Cerebellar cortex (tissue), 1 donor: ENCODE measurements at regions not wholly inside any gene's neighbourhood (a gene's known extent, or its start where the extent isn't known, plus 50 kb on each side); places are given as distances from the start of the nearest gene placed in this dataset.
"Not testable (repeated sequence)": the region's sequence is repeated elsewhere in the genome, so short reads cannot be mapped to it uniquely, and the experiment has no call there.

Experiments used
- DNase-seq: peaks from one replicate; pipeline ENCODE4 v3.0.0-alpha.2; 2015; ENCODE audit warnings: low spot score

DNA sequence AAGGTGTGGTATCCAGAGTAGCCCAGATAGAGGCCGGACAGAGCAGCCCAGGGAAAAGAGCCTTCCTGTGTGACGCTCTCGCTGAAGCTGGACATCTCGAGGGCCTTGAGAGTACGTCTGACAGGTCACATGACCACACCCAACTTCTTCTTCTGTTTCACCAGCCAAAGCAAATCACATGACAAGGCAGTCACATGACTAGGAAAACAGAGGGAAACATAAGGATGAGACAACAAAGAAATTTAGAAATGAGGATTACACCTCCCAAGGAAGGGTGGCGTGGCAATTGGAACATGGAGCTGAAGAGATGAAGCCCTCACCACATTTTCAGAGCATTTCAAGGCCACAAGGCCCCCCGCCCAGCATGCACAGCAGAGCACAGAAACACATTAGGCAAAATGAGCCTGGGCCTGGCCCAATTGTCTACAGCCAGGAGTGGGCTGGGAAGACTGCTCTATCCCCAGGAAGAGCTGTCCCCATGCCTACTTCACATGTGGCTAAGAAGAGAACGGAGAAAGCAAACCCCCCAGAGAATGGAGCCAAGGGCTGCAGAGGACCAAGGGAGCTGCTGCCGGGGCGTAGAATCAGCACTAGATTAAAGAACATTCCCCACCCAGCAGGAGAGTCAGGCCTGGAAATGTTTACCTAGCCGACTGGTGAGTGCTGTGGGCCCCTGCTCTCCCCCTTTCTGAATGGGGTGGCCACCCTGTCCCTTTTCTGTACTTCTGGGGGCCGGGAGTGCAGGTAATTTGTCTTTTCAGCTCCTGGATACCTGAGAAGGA is 305.1 kb downstream of the NPHP4 start:
- DNase-seq: no peak

DNA sequence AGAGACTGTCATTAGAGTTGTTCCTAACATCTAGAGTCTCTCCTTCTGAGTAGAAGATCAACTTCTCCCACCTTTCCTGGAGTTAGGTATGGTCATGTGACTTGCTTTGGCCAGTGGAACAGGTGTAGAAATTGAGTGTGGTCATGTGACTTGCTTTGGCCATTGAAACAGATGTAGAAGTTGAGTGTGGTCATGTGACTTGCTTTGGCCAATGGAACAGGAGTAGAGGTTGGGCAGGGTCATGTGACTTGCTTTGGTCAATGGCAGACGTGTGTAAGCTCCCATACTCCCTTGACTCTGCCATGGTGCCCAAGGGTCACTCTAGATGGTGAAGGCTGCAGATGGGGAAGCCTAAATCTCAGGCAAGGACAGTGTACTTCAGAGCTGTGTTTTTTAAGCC is 306.0 kb downstream of the NPHP4 start:
- no peak for DNase-seq

DNA sequence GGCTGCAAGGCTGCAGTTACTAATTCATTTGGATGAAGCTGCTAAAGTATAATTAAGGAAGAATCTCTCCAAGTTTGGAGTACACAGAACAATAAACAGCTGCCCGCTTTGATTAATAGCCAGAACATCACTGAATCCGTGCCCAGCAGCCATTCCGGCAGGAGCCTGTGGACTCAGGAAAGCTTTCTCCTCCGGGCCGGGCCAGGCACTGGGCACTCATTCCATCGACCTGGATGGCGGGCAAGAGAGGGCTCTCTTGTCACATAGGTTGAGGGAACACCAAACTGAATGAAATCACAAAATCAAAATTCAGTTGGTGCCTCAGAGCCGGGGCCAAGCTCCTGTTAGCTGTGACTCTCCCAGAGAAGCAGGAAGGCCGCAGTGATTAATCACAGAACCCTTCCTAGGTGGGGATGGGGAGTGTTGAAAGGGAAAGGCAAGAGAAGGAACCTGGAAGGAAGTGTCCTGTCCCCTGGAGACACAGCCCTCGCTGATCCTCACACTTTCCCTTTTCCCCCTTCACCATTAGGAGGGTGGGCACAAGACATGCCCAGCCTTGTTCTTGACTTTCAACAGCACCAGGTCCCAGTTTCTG is 306.7 kb downstream of the NPHP4 start:
- DNase-seq: no peak

DNA sequence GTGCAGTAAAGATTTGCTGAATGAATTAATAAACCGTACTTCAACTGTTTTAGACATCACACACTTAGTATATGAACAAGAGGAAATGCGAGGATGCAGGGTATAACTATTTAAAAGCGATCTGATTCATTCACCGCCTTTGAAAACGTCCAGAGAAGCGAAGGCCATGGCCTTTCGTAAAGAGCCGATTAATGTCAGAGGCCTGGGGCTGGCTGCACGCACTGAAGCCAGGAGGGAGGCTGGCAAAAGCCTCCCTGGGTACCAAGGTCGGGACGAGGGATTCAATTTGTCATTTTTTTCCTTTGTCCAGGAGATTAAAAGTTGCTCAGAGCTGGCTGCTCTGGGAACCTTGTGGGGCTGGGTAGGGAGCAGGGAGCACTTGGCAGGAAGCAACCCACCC is 307.4 kb downstream of the NPHP4 start:
- no peak for DNase-seq

DNA sequence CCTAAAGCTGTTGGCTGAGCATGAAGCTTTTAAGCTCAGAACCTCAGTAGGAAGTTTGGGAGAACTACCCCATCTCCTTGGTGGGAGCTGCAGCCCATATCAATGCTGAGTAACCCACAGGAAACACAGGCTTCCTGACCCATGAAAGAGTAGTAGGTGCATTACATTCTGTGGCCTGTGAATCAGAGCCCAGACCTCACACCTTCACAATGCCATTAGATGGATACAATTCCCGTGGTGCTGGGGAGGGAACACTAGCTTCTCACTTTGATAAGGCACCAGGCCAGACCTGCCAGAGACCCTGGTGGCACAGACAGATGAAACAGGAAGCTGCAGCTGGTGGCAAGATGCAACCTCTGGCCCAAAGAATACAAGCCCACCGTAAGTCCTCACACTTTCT is 308.8 kb downstream of the NPHP4 start:
- DNase-seq: no peak

DNA sequence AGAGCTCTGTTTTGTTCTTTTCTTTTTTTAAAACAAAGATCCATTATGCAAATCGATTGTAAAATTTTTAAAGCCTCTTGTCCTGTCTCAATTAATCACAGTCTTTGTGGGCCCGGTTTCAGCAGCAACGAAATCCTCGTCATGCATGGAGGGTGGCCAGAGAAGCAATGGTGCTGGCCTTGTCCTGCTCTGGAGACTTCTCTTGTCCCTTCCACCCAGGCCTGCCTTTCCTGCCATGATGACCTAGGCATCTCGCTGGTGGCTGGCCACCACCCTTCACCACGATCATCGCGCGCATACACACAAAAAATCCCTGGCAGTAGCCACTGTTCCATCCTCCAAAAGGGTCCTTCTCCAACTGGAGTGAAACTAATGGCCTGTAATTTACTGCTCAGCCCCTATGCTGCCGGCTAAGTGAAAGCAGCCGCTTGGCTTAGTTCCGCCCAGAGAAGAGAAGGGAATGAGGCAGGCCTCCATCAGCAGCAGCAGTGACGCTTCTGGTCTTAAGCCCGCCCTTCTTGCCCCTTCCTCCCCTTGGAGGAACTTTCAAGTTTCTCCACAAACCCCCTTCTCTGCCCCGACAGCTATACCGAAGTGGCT is 309.5 kb downstream of the NPHP4 start:
- no peak for DNase-seq

DNA sequence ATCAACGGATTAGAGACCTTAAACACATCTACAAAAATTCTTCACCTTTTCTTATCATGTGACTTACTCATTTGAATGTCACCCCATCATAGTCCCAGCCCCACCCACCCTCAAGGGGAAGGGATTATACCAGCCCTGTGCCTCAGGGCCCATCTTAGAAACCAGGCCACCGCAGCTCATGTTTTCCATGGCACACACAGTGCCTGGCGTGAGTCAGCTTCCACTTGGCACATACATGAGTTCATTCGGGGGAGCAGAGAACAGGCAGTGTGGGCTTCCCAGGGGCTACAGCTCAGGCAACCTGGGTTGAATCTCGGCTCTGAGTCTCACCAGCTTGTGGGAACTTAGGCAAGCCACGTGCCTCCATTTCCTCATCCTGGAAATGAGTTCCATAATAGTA is 310.6 kb downstream of the NPHP4 start:
- DNase-seq: no peak

DNA sequence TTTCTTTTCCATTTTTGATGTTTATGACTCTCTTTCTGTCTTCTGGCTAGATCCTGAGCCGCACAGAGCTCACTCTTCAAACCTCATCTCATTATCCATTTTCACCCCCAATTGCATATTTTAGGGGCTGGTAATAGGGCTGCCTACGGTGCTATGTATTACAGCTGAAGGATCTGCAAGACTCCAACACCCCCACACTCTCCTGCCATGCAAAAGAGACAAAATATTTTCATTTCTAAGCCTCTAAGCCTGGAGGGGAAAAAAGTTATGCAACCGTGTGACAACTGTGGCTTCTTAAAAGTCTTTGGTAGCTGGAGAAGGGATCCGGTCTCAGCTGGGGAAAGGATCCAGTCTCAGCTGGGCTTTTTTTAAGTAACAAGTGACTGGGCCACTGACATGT is 311.6 kb downstream of the NPHP4 start:
- no peak for DNase-seq

DNA sequence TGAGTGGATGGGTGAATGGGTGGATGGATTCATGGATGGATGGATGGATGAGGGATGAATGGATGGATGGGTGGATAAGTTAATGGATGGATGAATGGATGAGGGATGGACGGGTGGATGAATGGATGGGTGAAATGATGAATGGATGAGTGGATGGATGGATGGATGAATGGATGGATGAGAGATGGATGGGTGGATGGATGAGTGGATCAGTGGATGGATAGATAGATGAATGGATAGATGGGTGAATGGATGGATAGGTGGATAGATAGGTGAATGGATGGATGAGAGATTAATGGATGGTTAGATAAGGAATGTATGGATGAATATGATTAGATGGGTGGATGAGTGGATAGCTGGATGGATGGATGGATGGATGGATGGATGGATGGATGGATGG is 313.5 kb downstream of the NPHP4 start:
- DNase-seq: no peak

DNA sequence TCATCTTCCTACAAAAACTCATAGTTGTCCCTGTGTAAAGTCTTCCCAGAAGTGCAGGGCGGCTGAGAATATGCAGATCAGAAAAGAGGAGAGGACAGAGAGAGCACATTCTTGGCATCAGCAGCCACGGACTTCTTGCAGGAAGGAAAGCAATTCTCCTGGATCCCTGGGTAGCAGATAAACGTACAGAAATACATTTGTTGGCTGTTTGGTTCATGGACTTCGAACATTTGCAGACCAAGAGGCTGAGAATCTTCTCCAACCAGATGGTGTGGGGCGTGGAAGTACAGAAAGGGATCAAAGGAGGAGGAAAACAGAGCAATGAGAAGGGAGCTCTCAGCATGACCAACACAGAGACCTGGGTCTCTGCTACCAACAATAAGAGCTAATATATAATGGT is 319.9 kb downstream of the NPHP4 start:
- not testable (repeated sequence) for DNase-seq

DNA sequence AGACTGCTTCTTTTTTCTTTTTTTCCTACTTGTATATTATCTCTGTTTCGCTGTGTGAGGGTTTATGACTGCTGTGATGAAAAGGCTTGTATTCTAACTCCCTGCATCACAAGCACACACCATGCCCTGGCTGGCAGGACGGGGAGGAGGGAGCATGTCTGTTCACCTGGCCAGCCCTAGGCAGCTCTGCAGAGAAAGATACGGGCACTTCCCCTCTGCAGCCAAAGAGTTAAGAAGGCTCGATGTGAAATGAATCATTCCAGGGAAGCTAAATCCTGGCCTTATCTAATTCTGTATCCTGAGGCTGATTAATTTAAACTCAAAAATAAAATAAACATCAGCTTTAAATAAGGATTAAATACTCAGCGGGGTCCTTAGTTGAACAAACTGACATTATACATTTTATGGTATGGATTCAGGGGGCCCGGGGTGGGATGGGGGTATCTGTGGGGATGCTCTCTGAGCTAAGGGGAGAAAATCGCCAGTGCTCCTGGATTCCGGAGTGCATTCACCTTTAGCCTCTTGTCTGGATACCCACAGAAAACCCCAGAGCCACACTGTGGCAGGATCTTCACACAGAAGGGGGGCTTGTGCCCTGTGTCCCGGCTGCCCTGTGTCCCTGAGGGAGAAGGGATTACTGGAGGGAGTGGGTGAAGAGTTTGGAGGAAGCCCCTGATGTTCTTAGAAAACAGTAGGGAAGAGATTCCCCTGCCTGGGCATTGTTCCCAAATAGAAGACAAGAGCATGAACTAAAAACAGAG is 321.5 kb downstream of the NPHP4 start:
- no peak for DNase-seq

DNA sequence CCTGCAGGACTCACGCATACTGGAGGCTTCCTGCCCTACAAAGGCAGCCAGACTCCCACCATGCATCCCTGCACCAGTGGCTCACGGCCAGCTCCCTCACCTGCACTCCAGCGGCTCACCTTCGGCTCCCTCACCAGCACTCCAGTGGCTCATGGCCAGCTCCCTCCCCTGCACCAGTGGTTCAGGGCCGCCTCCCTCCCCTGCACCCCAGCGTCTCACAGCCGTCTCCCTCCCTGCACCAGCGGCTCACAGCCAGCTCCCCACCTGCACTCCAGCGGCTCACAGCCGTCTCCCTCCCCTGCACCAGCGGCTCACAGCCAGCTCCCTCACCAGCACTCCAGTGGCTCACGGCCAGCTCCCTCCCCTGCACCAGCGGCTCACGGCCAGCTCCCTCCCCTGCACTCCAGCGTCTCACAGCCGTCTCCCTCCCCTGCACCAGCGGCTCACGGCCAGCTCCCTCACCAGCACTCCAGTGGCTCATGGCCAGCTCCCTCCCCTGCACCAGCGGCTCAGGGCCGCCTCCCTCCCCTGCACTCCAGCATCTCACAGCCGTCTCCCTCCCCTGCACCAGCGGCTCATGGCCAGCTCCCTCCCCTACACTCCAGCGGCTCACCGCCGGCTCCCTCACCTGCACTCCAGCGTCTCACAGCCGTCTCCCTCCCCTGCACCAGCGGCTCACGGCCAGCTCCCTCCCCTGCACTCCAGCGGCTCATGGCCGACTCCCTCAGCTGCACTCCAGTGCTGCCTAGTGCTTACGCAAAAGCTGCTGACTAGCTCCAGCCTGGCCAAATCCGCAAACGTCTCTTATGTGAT is 324.5 kb downstream of the NPHP4 start:
- no peak for DNase-seq

DNA sequence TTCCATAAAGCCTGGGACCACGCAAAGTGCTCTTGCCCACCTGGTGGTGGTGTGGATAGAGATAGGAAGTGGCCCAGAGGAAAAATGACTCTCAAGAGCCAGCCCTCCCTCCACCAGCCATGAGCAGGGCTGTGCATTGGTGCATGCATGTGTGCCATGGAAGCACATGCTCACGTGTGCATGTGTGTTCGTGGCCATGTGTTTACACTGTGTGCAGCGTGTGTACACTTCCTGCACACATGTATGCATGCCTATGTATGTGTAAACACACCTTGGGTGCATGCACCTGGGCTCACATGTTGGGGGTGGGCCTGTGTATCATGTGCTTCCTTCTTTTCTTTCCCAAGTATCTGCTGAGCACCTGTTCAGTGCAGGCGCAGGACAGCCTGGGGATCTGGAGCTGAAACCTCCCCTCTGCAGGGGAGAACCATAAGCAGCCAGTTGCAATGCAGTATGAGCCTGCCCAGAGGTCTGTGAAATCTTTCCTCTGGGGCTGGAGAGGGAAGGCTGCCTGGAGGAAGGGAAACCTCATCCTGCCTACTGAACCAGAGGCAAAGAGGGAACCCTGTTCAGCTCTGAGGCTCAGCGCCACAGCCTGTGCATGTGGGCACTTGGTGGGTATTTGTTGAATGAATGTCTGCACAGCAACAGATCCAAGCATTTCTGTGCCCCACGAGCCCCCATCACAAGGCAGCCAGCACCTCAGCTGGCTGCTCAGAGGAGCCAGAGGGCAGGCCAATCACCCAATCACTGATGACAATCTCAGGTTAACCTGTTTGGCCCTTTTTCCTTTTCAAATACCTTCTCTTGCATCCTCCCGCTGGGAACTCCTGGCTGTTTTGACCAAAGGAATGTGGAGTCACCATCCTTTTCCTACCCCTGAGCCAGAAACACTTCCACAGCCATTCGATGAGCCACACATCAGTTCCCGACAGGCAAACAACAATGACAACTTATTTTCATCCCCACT is 327.0 kb downstream of the NPHP4 start:
- no peak for DNase-seq

DNA sequence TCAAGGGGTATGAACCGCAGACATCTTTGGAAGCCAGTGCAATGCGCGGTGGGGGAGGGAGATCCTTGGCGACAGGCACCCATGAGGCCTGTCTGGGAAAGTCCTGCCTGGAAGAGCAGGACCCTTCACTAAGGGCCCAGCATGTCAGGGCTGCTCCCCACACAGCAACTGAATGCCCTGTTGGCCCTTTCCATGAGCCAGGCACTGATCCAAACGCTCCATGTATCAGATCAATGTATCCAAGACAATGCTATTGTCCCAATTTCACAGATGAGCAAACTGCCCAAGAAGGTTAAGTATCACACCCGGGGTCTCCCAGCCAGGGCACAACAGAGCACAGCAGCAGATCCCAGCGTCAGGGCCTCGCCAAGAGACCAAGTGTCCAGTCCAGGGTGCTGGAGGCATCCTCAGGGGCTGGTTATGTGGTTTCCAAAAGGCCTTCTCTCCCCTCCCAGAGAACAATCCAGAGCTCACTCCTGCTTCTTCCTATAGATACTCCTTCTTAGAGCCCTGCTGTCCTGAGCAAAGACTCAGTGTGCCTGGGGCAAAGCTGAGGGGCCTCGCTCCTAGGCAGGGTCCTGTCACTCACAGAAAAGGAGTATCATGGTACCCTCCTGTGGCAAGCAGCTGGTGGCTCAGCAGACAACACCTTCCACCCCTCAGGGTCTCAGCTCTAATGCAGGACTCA is 328.0 kb downstream of the NPHP4 start:
- DNase-seq: no peak

DNA sequence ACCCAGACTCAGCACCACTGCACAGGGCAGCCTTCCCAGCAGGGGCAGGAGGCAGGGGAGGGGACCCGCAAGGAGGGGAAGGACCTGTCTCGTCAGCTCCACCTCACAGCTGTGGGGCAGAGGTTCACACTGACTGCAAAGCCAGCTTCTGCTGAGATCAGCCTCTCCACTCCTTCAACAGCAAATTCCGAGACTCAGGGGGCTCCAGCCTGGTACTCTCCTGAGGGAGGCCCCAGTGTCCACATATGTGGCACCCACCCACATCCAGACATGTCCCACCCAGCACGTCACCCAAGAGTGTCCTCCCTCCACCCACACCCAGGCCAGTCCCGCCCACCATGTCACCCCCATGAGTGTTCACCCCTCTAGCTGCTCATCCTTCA is 329.5 kb downstream of the NPHP4 start:
- DNase-seq: no peak

DNA sequence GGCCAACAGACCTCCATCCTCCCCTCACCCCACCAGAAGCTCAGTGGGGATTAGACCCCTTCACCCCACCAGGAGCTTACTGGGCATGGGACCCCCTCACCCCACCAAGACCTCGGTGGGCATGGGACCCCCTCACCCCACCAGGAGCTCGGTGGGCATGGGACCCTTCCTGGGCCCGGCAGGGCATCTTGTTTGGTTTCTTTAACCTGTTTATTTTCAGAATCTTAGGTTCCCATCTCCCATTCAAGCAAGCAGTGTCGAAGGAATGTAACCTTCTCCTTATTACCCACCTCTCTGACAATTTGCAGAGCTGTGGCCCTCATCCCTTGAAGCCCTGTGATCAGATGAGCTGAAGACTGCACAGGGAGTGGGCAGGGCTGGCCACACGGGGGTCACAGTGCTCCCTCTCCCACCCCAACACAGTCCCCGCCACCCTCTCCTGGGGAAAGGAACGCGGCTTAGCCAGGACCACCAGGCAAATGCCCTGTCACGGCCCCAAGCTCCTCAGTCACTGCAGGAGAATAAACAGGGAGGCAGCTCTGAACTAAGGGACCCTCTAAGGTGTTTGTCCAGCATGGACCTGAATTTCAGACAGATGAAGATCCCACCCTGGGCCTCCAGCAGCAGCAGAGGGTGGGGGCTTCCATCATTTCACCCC is 330.0 kb downstream of the NPHP4 start:
- DNase-seq: no peak

DNA sequence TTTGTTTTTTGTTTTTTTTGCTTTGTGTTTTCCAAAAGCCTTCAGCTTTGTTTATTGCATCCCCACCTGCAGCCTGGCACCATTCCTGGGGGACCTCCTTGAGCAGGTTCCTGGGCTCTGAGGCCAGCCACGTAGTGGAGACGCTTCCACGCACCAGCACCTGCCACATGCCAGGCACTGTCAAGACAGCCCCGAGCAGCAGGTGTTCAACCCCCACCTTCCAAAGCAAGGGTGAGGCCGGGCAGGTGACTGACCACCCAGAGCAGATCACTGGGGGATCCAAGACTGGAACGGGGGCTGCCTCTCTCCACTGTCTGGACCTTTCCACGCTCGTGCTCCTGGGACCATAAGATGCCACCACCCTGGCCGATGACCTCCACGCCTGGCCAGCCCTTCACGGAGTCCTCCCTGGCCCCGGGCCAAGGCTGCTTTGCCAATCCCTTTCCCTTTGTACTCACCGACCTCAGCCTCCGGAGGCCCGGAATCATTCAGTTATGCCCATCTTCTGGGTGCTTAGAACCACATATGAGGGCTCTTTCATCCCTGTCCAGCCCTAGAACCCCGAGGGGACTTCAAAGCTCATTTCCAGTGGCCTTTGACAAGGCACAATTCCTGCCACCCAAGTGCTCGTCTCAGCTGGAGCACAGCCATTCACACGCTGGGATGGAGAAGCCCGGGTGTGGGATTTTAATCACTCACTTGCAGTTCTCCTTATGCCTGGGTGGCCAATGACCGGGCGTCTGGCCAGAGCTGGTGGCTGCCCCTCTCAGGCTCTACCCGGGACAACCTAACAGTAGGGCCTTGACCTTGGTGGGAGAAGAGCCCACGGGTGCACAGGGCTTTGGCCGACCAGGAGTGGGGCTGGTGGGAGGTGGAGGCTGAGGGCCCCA is 330.8 kb downstream of the NPHP4 start:
- no peak for DNase-seq

DNA sequence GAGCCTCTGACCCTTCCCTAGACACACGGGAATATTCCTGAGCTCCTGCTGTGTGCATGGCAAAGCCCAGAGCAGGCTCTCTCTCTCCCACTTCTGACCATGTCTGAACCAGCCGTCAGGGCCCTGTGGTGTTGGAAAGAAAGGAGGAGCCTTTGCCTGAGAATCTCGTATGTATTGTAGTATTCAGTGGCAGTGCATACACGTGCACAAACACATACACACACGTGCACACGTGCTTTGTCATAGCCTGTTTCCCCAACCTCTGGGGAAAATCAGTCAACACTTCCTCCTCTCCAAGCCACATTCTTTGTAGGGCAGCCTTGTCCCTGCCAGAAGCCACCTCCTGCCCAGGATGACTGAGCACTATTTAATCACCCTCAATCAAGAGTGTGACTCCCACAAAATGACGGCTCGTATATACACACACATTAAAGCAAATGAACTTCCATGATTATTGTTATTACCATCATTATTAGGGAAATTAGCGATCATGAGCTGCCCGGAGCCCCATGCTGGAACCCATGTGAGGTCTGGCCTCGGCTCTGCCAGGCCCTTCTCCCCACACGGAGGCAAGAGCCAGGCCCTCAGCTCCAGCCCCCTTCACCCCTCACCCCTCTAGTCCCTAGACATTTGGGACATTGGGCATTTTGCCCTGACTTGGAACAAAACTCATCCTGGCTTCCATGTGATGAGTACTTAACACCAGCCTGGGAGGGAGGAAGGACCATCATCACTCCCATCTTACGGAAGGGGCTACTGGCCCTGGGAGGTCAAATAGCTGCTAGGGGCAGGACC is 331.9 kb downstream of the NPHP4 start:
- DNase-seq: no peak
